Activated CD8-positive, alpha-beta memory T cell treated with anti-CD3 and anti-CD28 coated beads for 36 hours (primary cell): ENCODE measurements at regions not wholly inside any gene's neighbourhood (a gene's known extent, or its start where the extent isn't known, plus 50 kb on each side); places are given as distances from the start of the nearest gene placed in this dataset.

Experiments used
- CTCF ChIA-PET: fragments of 350-600 bp; sonication (Branson Sonifier 250); formaldehyde crosslinking; loops from one replicate; lab custom pipeline; 2021; ENCODE audit warnings: antibody characterized with exemption; lab: Charles Lee
- POLR2A ChIA-PET: fragments of 350-600 bp; sonication (Branson Sonifier 250); formaldehyde crosslinking; loops from one replicate; lab custom pipeline; 2021; ENCODE audit warnings: antibody characterized with exemption; lab: Charles Lee

- ChIA-PET POLR2A (no interaction called here), CTCF (no interaction called here)
These were observed 123.8 kb upstream of the GALNT2 start for GRCh38 chr1:229943148-229943714.

GRCh38 chr1:229943988-229944743 lies 122.9 kb upstream of the GALNT2 start:
- CTCF ChIA-PET = no interaction called here

GRCh38 chr1:229945795-229946194 lies 121.2 kb upstream of the GALNT2 start:
- CTCF ChIA-PET = no interaction called here
- POLR2A ChIA-PET = no interaction called here

More at GRCh38 chr1:229943988-229944743, 122.9 kb upstream of the GALNT2 start:
- POLR2A ChIA-PET = no interaction called here

GRCh38 chr1:229947968-229948367 lies 119.1 kb upstream of the GALNT2 start:
- ChIA-PET POLR2A (no interaction called here), CTCF (no interaction called here)

- ChIA-PET CTCF (no interaction called here), POLR2A (no interaction called here)
These were observed 118.6 kb upstream of the GALNT2 start for GRCh38 chr1:229948438-229948837.

GRCh38 chr1:229949500-229949899 lies 117.5 kb upstream of the GALNT2 start:
- ChIA-PET POLR2A (no interaction called here), CTCF (no interaction called here)

GRCh38 chr1:229950020-229950419 lies 117.0 kb upstream of the GALNT2 start:
- ChIA-PET POLR2A (no interaction called here), CTCF (no interaction called here)

- CTCF ChIA-PET = no interaction called here
- POLR2A ChIA-PET = no interaction called here
These were observed 116.1 kb upstream of the GALNT2 start for GRCh38 chr1:229950908-229951307.

GRCh38 chr1:229951856-229952534 lies 115.0 kb upstream of the GALNT2 start:
- ChIA-PET POLR2A (no interaction called here), CTCF (no interaction called here)

GRCh38 chr1:229952670-229953520 lies 114.1 kb upstream of the GALNT2 start:
- ChIA-PET POLR2A (interaction anchor here (0.6 kb wide), 1 partner anchor 361 kb away, joined by 4 read pairs; no protein-coding TSS in a partner anchor), CTCF (no interaction called here)

GRCh38 chr1:229953736-229954326 lies 113.2 kb upstream of the GALNT2 start:
- CTCF ChIA-PET = no interaction called here

GRCh38 chr1:229964281-229964680 lies 102.8 kb upstream of the GALNT2 start:
- ChIA-PET POLR2A (no interaction called here), CTCF (no interaction called here)

More at GRCh38 chr1:229953736-229954326, 113.2 kb upstream of the GALNT2 start:
- POLR2A ChIA-PET = interaction anchor here (0.6 kb wide), 1 partner anchor 361 kb away, joined by 4 read pairs; no protein-coding TSS in a partner anchor

GRCh38 chr1:229970714-229971113 lies 96.3 kb upstream of the GALNT2 start:
- POLR2A ChIA-PET = no interaction called here

GRCh38 chr1:229971141-229971540 lies 95.9 kb upstream of the GALNT2 start:
- POLR2A ChIA-PET = no interaction called here

More at GRCh38 chr1:229970714-229971113, 96.3 kb upstream of the GALNT2 start:
- CTCF ChIA-PET = no interaction called here

GRCh38 chr1:229972600-229973296 lies 94.3 kb upstream of the GALNT2 start:
- ChIA-PET POLR2A (no interaction called here), CTCF (no interaction called here)

More at GRCh38 chr1:229971141-229971540, 95.9 kb upstream of the GALNT2 start:
- CTCF ChIA-PET = no interaction called here

GRCh38 chr1:229973297-229973612 lies 93.8 kb upstream of the GALNT2 start:
- POLR2A ChIA-PET = no interaction called here
- CTCF ChIA-PET = no interaction called here

- ChIA-PET CTCF (no interaction called here), POLR2A (no interaction called here)
These were observed 92.0 kb upstream of the GALNT2 start for GRCh38 chr1:229975047-229975446.

- ChIA-PET CTCF (no interaction called here), POLR2A (no interaction called here)
These were observed 87.0 kb upstream of the GALNT2 start for GRCh38 chr1:229980009-229980408.

GRCh38 chr1:229981736-229982135 lies 85.3 kb upstream of the GALNT2 start:
- CTCF ChIA-PET = no interaction called here
- POLR2A ChIA-PET = no interaction called here
